ENCODE measurements at regions not wholly inside any gene's neighbourhood (a gene's known extent, or its start where the extent isn't known, plus 50 kb on each side); places are given as distances from the start of the nearest gene placed in this dataset.

- BruUV-seq (replicated peaks) = no TSS peak
- no peak for DNase-seq (ENCODE audit: low spot score)
Observed at GRCh38 chr2:195018462-195018861, 638.6 kb upstream of the SLC39A10 start.

More at GRCh38 chr2:195018462-195018861, 638.6 kb upstream of the SLC39A10 start:
- TF ChIP-seq ZNF567 (CRISPR knock-in tag; IDR thresholded peaks at IDR 0.05; ENCODE audit: borderline replicate concordance) = no peak
- TF ChIP-seq, protein P1, sequence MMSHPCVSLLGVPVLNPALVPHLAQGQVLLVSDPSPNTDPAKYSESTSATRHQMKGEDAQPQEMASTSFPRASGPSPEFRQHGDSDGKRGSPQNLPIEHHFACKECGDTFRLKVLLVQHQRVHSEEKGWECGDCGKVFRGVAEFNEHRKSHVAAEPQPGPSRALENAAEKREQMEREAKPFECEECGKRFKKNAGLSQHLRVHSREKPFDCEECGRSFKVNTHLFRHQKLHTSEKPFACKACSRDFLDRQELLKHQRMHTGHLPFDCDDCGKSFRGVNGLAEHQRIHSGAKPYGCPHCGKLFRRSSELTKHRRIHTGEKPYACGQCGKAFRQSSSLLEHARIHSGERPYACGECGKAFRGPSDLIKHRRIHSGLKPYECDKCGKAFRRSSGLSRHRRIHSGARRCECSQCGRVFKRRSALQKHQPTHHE (CRISPR knock-in tag; IDR thresholded peaks at IDR 0.05; ENCODE audit: borderline replicate concordance) = no peak
- TF ChIP-seq, protein P2, sequence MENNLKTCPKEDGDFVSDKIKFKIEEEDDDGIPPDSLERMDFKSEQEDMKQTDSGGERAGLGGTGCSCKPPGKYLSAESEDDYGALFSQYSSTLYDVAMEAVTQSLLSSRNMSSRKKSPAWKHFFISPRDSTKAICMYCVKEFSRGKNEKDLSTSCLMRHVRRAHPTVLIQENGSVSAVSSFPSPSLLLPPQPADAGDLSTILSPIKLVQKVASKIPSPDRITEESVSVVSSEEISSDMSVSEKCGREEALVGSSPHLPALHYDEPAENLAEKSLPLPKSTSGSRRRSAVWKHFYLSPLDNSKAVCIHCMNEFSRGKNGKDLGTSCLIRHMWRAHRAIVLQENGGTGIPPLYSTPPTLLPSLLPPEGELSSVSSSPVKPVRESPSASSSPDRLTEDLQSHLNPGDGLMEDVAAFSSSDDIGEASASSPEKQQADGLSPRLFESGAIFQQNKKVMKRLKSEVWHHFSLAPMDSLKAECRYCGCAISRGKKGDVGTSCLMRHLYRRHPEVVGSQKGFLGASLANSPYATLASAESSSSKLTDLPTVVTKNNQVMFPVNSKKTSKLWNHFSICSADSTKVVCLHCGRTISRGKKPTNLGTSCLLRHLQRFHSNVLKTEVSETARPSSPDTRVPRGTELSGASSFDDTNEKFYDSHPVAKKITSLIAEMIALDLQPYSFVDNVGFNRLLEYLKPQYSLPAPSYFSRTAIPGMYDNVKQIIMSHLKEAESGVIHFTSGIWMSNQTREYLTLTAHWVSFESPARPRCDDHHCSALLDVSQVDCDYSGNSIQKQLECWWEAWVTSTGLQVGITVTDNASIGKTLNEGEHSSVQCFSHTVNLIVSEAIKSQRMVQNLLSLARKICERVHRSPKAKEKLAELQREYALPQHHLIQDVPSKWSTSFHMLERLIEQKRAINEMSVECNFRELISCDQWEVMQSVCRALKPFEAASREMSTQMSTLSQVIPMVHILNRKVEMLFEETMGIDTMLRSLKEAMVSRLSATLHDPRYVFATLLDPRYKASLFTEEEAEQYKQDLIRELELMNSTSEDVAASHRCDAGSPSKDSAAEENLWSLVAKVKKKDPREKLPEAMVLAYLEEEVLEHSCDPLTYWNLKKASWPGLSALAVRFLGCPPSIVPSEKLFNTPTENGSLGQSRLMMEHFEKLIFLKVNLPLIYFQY (CRISPR knock-in tag; IDR thresholded peaks at IDR 0.05; ENCODE audit: borderline replicate concordance) = no peak
- no peak for TF ChIP-seq RBFOX2 (IDR thresholded peaks at IDR 0.05; ENCODE audit: low read depth, low read length)
- TF ChIP-seq NRL (CRISPR knock-in tag; IDR thresholded peaks at IDR 0.05; ENCODE audit: borderline replicate concordance) = no peak
- TF ChIP-seq MIER2 (CRISPR knock-in tag; IDR thresholded peaks at IDR 0.05) = no peak
- TF ChIP-seq FOXA3 (CRISPR knock-in tag; IDR thresholded peaks at IDR 0.05) = no peak
- no peak for TF ChIP-seq TCF7 (IDR thresholded peaks at IDR 0.05; ENCODE audit: low read depth)
- TF ChIP-seq ONECUT2 (CRISPR knock-in tag; IDR thresholded peaks at IDR 0.05) = no peak
- no peak for TF ChIP-seq NFRKB (IDR thresholded peaks at IDR 0.05)
- TF ChIP-seq AHR (CRISPR knock-in tag; IDR thresholded peaks at IDR 0.05) = no peak
- TF ChIP-seq TRIM24 (CRISPR knock-in tag; IDR thresholded peaks at IDR 0.05) = no peak
- POLR2A ChIA-PET = no interaction called here
- CTCF ChIA-PET (ENCODE audit: low intra/inter-chr PET ratio, low total read pairs) = no interaction called here
- H3K9me3 ChIP-seq (ENCODE audit: low read length) = no peaks in the 10 kb centered on the region
- H3K9ac ChIP-seq (ENCODE audit: insufficient read depth, low read depth, low read length) = no peak overlapping the region
- no peak overlapping the region for H2AFZ ChIP-seq (ENCODE audit: low read length)
- no peak overlapping the region for H3K4me2 ChIP-seq (ENCODE audit: low read depth, low read length)
- FAIRE-seq (no peak), ATAC-seq (no peak)
- H3K27ac ChIP-seq (ENCODE audit: extremely low read length, insufficient read depth, low read length) = no peak overlapping the region
- no peaks in the 10 kb centered on the region for H3K4me1 ChIP-seq (ENCODE audit: insufficient read depth, low read length)
- intact Hi-C loops (cut with micrococcal nuclease; ENCODE audit: unreplicated experiment) (no loop called here), in situ Hi-C loops (cut with HindIII; ENCODE audit: extremely low pct_ligation_motif_present, low pct_unique_long_range_greater_than_20kb) (no loop called here)
- no peak overlapping the region for H3K4me3 ChIP-seq (replicated peaks in 1 of 3; ENCODE audit: insufficient read depth in 1 of 3, low read depth in 2 of 3, low read length in 3 of 3)
- no peaks in the 10 kb centered on the region for H3K27me3 ChIP-seq (ENCODE audit: control insufficient read depth in 1 of 2, insufficient read depth in 2 of 2, low read length in 2 of 2)
- H3K79me2 ChIP-seq (ENCODE audit: insufficient read depth, low read length) = no peaks in the 10 kb centered on the region
- H3K36me3 ChIP-seq (replicated peaks in 1 of 2; ENCODE audit: control insufficient read depth in 1 of 2, insufficient read depth in 2 of 2, low read length in 2 of 2) = no peaks in the 10 kb centered on the region
- no peaks in the 10 kb centered on the region for H4K20me1 ChIP-seq (ENCODE audit: insufficient read depth, low read length)
